Cardiac muscle cell (in vitro differentiated cells and primary cell): ENCODE measurements at regions not wholly inside any gene's neighbourhood (a gene's known extent, or its start where the extent isn't known, plus 50 kb on each side); places are given as distances from the start of the nearest gene placed in this dataset.
"Not testable (repeated sequence)": the region's sequence is repeated elsewhere in the genome, so short reads cannot be mapped to it uniquely, and the experiment has no call there.

Experiments used
- DNase-seq, 2 donors: peaks; one replicate each; pipeline versions ENCODE4 v3.0.0 to v3.0.0-alpha.2; 2010 to 2017; ENCODE audit warnings: low read depth in 1 of 2, low spot score in 1 of 2
- H3K27ac ChIP-seq: fragments of 200-600 bp; sonication (generic); 2 replicates; pipeline ENCODE4 v1.5.1; 2016
- H3K27me3 ChIP-seq: fragments of 200-600 bp; sonication (generic); 2 replicates; pipeline ENCODE4 v1.6.0; 2016; ENCODE audit warnings: control low read depth
- H3K36me3 ChIP-seq: fragments of 200-600 bp; sonication (generic); 2 replicates; pipeline ENCODE4 v1.5.1; 2016; ENCODE audit warnings: control low read depth
- H3K4me1 ChIP-seq: fragments of 200-600 bp; sonication (generic); 2 replicates; pipeline ENCODE4 v1.8.1; 2017; ENCODE audit warnings: low read depth, mild to moderate bottlenecking, mixed run types
- H3K4me3 ChIP-seq: fragments of 200-600 bp; sonication (generic); 2 replicates; pipeline ENCODE4 v1.5.1; 2016; ENCODE audit warnings: mild to moderate bottlenecking
- H3K9me3 ChIP-seq: fragments of 200-600 bp; sonication (generic); 2 replicates; pipeline ENCODE4 v1.5.1; 2017; ENCODE audit warnings: low read depth, mild to moderate bottlenecking, control low read depth
- TF ChIP-seq, protein P1 (sequence below): IDR thresholded peaks from 2 replicates; pipeline ENCODE4 v1.5.1; 2012; ENCODE audit warnings: low read depth, mild to moderate bottlenecking, low read length

DNA sequence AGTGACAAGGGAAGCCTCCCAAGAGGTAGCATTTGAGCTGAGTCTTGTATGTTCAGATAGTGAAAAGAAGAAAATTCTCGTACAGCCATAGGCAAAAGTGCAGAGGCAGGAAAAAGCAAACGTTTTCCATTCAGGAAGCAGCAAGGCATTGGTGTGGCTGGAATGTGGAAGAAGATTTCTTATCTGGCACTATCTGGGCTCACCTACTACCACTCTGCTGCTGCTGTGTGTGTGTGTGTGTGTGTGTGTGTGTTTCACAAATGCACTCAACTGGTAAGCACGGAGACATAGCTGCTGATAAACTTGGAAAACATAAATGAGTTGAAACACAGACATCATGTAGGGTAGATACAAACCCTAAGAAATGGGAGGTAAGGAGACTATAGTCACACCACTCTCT is 92.8 kb upstream of the ARHGAP42 start:
- DNase-seq: no peak
- Histone ChIP-seq H3K27me3 (no peaks in the 10 kb centered on the region), H3K9me3 (no peaks in the 10 kb centered on the region), H3K4me3 (no peak overlapping the region), H3K27ac (no peak overlapping the region), H3K4me1 (no peaks in the 10 kb centered on the region), H3K36me3 (no peaks in the 10 kb centered on the region)
- TF ChIP-seq, protein P1, sequence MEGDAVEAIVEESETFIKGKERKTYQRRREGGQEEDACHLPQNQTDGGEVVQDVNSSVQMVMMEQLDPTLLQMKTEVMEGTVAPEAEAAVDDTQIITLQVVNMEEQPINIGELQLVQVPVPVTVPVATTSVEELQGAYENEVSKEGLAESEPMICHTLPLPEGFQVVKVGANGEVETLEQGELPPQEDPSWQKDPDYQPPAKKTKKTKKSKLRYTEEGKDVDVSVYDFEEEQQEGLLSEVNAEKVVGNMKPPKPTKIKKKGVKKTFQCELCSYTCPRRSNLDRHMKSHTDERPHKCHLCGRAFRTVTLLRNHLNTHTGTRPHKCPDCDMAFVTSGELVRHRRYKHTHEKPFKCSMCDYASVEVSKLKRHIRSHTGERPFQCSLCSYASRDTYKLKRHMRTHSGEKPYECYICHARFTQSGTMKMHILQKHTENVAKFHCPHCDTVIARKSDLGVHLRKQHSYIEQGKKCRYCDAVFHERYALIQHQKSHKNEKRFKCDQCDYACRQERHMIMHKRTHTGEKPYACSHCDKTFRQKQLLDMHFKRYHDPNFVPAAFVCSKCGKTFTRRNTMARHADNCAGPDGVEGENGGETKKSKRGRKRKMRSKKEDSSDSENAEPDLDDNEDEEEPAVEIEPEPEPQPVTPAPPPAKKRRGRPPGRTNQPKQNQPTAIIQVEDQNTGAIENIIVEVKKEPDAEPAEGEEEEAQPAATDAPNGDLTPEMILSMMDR: no peak

DNA sequence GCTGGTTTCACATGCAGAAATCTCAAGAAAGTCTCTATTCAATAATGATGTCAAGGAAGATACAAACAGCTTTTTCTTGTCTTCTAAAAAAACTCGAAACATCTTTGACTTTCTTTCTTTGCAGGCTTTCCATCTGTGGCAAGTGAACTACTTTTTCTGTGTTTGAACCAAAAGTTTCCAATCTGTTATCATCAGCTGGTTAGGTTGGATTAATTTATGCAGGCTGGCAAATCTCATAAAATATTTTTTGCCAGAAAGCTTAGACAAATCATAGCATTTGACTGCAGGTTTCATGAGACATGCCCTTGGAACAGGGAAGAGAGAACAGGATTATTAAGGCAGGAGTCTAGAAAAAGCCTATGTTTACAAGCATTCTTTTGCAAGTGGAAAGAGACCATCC is 86.1 kb upstream of the ARHGAP42 start:
- Histone ChIP-seq H3K4me3 (no peak overlapping the region), H3K27me3 (no peaks in the 10 kb centered on the region), H3K27ac (no peak overlapping the region), H3K36me3 (no peaks in the 10 kb centered on the region), H3K4me1 (no peaks in the 10 kb centered on the region), H3K9me3 (no peaks in the 10 kb centered on the region)
- DNase-seq: no peak
- TF ChIP-seq, protein P1: no peak

DNA sequence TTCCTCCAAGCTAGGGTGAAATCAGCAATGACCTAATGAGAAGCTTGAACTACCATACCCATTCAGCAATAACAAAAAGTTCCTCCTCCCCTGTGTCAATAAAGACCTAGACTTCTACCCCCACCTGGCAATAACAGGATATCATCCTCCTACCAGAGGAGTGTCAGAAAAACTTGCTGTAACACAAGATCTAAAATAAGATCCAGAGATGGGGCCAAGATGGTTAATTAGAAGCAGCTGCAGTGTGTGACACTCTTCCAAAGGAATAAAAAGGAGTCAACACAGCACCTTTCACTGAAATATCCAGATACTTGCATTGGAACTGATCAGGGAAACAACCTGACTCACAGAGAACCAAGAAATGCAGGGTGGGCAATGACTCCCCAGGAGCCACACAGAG is 84.4 kb upstream of the ARHGAP42 start:
- no peaks in the 10 kb centered on the region for H3K9me3 ChIP-seq
- no peak overlapping the region for H3K4me3 ChIP-seq
- no peaks in the 10 kb centered on the region for H3K27me3 ChIP-seq
- TF ChIP-seq, protein P1: no peak
- no peaks in the 10 kb centered on the region for H3K36me3 ChIP-seq
- DNase-seq: no peak
- H3K4me1 ChIP-seq: no peaks in the 10 kb centered on the region
- H3K27ac ChIP-seq: no peak overlapping the region

DNA sequence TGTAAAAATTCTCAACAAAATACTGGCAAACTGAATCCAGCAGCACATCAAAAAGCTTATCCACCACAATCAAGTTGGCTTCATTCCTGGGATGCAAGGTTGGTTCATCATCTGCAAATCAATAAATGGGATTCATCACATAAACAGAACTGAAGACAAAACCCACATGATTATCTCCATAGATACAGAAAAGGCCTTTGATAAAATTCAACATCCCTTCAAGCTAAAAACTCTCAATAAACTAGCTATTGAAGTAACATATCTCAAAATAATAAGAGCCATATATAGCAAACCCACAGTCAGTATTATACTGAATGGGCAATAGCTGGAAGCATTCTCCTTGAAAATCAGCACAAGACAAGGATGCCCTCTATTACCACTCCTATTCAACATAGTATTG is 79.3 kb upstream of the ARHGAP42 start:
- not testable (repeated sequence) for H3K27me3 ChIP-seq, H3K36me3 ChIP-seq, H3K9me3 ChIP-seq, H3K4me1 ChIP-seq, DNase-seq, H3K4me3 ChIP-seq, H3K27ac ChIP-seq

GRCh38 chr11:100612766-100613165 is 74.3 kb upstream of the ARHGAP42 start:
- Histone ChIP-seq H3K27me3 (no peaks in the 10 kb centered on the region), H3K4me3 (no peak overlapping the region), H3K9me3 (no peaks in the 10 kb centered on the region), H3K4me1 (no peaks in the 10 kb centered on the region), H3K36me3 (no peaks in the 10 kb centered on the region), H3K27ac (no peak overlapping the region)
- no peak for DNase-seq
- TF ChIP-seq, protein P1: no peak

- Histone ChIP-seq H3K36me3 (no peaks in the 10 kb centered on the region), H3K27ac (peak overlapping the region; percentile 56), H3K27me3 (no peaks in the 10 kb centered on the region), H3K4me1 (peaks cover 21% of the 10 kb centered on the region), H3K4me3 (no peak overlapping the region), H3K9me3 (no peaks in the 10 kb centered on the region)
- TF ChIP-seq, protein P1: no peak
- no peak for DNase-seq
Observed at GRCh38 chr11:100618914-100619313, 68.2 kb upstream of the ARHGAP42 start.
